Duodenal mucosa (tissue), 2 donors: ENCODE measurements at regions not wholly inside any gene's neighbourhood (a gene's known extent, or its start where the extent isn't known, plus 50 kb on each side); places are given as distances from the start of the nearest gene placed in this dataset.
"Not testable (repeated sequence)": the region's sequence is repeated elsewhere in the genome, so short reads cannot be mapped to it uniquely, and the experiment has no call there.

Source experiments
- H3K27ac ChIP-seq: one replicate; pipeline ENCODE4 v1.7.0; 2013; ENCODE audit warnings: low read depth, low read length
- H3K27me3 ChIP-seq, 2 donors: one replicate each; pipeline ENCODE4 v1.7.0; 2013; ENCODE audit warnings: low read length in 2 of 2, control low read depth in 1 of 2; ENCODE audit not compliant: insufficient read depth in 2 of 2, control insufficient read depth in 1 of 2
- H3K36me3 ChIP-seq, 2 donors: one replicate each; pipeline ENCODE4 v1.7.0; 2013; ENCODE audit warnings: low read length in 2 of 2, control low read depth in 1 of 2; ENCODE audit not compliant: insufficient read depth in 2 of 2, control insufficient read depth in 1 of 2
- H3K4me1 ChIP-seq, 2 donors: one replicate each; pipeline ENCODE4 v1.7.0; 2013; ENCODE audit warnings: low read length in 2 of 2, control low read depth in 1 of 2; ENCODE audit not compliant: insufficient read depth in 2 of 2, control insufficient read depth in 1 of 2
- H3K4me3 ChIP-seq, 2 donors: one replicate each; pipeline ENCODE4 v1.7.0; 2013; ENCODE audit warnings: low read length in 2 of 2, low read depth in 1 of 2
- H3K9ac ChIP-seq, 2 donors: one replicate each; pipeline ENCODE4 v1.7.0; 2013; ENCODE audit warnings: low read length in 2 of 2, low read depth in 1 of 2
- H3K9me3 ChIP-seq, 2 donors: one replicate each; pipeline ENCODE4 v1.7.0; 2013; ENCODE audit warnings: low read length in 2 of 2, control low read depth in 1 of 2; ENCODE audit not compliant: control insufficient read depth in 1 of 2

DNA sequence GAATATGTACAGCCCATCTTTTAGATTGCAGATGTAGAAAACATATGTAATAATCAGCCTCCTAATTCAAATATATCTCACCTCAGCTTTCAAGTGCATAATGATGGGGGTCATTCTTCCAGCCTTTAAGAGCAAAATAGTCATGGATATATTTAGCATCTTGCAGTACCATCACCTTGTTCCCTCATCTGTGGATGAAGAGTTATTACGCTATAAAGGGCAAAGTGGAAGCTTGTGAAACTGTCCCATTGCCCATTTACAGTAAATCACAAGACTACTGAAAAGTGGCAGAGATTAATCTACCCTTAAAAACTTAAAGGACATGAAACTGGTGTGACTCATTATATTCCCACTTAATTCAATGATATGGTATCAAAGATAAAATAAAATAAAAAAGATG, 979.7 kb upstream of the HS3ST1 start:
- H3K36me3 ChIP-seq = no peaks in the 10 kb centered on the region
- H3K9ac ChIP-seq = no peak overlapping the region
- no peak overlapping the region for H3K27ac ChIP-seq

DNA sequence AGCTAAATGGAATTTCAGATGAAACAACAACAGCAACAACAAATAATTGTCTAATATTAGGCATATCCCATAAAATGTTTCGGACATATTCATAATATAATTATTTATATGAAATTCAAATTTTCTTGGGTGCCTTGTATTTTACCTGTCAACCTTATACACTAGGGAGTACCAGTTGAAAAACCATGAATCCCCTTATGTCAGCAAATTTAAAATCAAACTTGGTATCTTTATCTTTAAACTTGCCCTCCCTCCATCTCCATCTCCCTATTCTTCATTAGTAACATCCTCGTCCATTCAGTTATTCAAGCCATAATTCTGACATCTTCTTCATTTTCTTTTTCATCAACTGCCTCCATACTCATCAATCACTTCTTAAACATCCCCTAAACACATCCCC, 974.5 kb upstream of the HS3ST1 start:
- no peak overlapping the region for H3K9ac ChIP-seq

More for the DNA sequence above, 979.7 kb upstream of the HS3ST1 start:
- no peak overlapping the region for H3K4me3 ChIP-seq
- no peaks in the 10 kb centered on the region for H3K9me3 ChIP-seq
- H3K27me3 ChIP-seq = no peaks in the 10 kb centered on the region
- no peaks in the 10 kb centered on the region for H3K4me1 ChIP-seq

DNA sequence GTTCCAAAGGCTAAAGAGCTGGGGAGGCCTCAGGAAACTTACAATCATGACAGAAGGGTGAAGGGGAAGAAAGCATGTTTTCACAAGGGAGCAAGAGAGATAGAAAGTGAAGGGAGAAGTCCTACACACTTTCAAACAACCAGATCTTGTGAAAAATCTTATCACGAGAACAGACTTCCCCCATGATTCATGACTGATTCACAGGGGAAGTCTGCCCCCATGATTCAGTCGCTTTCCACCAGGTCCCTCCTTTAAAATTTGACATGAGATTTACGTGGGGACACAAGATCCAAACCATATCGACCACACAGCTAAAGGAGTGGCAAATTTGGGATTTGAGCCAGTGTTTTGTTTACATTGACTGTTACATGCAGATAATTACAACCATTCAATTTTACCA, 971.1 kb upstream of the HS3ST1 start:
- Histone ChIP-seq H3K9me3 (no peaks in the 10 kb centered on the region), H3K4me1 (no peaks in the 10 kb centered on the region), H3K4me3 (no peak overlapping the region), H3K9ac (no peak overlapping the region), H3K36me3 (no peaks in the 10 kb centered on the region), H3K27me3 (no peaks in the 10 kb centered on the region), H3K27ac (no peak overlapping the region)

More for the DNA sequence above, 974.5 kb upstream of the HS3ST1 start:
- Histone ChIP-seq H3K27ac (no peak overlapping the region), H3K9me3 (no peaks in the 10 kb centered on the region), H3K4me3 (no peak overlapping the region), H3K27me3 (no peaks in the 10 kb centered on the region), H3K4me1 (no peaks in the 10 kb centered on the region), H3K36me3 (no peaks in the 10 kb centered on the region)

DNA sequence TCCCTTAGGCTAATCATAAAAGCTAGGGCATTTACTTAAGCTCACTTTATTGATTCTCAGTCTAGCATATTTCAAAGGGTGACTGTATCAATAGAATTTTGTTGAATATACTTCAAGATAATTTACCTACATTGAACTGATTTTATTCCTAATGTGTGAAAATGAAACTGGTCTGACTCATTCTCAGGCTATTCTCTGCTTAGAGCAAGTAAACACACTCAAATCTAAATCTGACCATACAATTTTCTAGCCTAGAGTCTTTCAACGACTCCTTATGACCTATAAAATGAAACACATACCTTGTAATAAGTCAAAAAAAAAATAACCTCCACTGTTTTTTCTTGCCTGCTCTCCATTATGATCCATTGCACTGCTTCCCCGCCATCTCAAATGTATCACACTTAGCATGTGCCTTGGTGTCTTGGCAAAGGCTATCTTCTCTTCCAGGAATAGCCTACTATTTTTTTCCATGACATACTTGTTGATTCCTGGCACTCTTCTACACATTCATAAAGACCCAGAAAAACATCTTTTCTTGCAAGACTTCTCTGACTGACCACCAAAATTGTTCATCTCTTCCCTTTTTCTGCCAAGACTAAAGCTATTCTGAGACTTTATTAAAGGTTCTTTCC, 965.1 kb upstream of the HS3ST1 start:
- no peak overlapping the region for H3K27ac ChIP-seq
- H3K4me3 ChIP-seq = no peak overlapping the region
- no peaks in the 10 kb centered on the region for H3K9me3 ChIP-seq
- no peaks in the 10 kb centered on the region for H3K36me3 ChIP-seq
- H3K9ac ChIP-seq = no peak overlapping the region
- H3K4me1 ChIP-seq = no peaks in the 10 kb centered on the region
- no peaks in the 10 kb centered on the region for H3K27me3 ChIP-seq

DNA sequence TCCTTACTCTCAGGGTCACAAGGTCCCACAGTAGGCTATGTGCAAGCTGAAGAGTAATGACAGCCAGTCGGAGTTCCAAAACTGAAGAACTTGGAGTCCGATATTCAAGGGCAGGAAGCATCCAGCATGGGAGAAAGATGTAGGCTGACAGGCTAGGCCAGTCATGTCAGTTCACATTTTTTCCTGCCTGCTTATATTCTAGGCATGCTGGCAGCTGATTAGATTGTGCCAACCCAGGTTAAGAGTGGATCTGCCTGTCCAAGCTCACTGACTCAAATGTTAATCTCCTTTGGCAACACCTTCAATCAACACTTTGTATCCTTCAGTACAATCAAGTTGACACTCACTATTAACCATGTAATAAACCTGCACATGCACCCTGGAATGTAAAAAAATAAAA, 960.9 kb upstream of the HS3ST1 start:
- H3K9ac ChIP-seq = no peak overlapping the region
- H3K4me3 ChIP-seq = no peak overlapping the region
- H3K36me3 ChIP-seq = no peaks in the 10 kb centered on the region
- no peak overlapping the region for H3K27ac ChIP-seq
- no peaks in the 10 kb centered on the region for H3K27me3 ChIP-seq
- H3K4me1 ChIP-seq = no peaks in the 10 kb centered on the region
- H3K9me3 ChIP-seq = peaks cover 2 to 7% of the 10 kb centered on the region in 2 donors

DNA sequence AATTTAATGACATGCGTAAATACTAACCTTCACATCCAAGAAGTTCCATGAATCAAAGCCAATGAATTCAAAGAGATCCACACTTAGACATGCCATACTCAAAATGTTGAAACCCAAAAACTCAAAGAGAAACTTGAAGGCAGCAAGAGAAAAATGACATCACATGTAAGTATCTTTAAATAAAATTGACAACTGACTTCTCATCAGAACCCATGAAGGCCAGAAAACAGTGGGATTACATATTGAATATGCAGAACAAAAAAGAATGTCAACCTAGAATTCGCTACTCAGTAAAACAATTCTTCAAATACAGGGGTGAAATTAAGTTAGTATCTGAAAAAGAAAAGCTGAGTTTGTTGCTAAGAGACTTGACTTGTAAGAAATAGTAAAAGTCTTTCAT, 953.9 kb upstream of the HS3ST1 start:
- Histone ChIP-seq H3K9ac (no peak overlapping the region), H3K4me1 (no peaks in the 10 kb centered on the region), H3K4me3 (no peak overlapping the region), H3K9me3 (peaks cover 2 to 7% of the 10 kb centered on the region in 2 donors), H3K27ac (no peak overlapping the region), H3K27me3 (no peaks in the 10 kb centered on the region), H3K36me3 (no peaks in the 10 kb centered on the region)

DNA sequence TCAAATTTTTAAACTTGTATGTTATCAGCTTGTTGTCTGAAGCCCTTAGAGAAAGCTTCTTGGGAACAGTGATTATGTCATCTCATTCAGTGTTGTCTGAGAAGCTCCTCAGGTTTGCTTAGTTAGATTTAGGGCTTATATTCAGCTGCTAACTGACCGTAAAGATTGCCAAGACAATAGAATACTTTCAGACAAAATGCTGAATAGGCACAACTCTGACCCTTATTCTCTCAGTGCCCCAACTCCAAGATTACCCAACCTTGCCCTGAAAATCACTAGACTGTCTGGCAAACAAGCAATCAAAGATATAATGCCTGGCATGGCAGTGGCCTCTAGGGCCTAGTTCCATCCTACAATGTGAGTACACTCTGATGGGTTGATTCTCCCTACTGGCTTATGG, 950.5 kb upstream of the HS3ST1 start:
- H3K27ac ChIP-seq = no peak overlapping the region
- H3K36me3 ChIP-seq = no peaks in the 10 kb centered on the region
- no peaks in the 10 kb centered on the region for H3K9me3 ChIP-seq
- H3K27me3 ChIP-seq = no peaks in the 10 kb centered on the region
- no peaks in the 10 kb centered on the region for H3K4me1 ChIP-seq
- no peak overlapping the region for H3K4me3 ChIP-seq
- H3K9ac ChIP-seq = no peak overlapping the region

DNA sequence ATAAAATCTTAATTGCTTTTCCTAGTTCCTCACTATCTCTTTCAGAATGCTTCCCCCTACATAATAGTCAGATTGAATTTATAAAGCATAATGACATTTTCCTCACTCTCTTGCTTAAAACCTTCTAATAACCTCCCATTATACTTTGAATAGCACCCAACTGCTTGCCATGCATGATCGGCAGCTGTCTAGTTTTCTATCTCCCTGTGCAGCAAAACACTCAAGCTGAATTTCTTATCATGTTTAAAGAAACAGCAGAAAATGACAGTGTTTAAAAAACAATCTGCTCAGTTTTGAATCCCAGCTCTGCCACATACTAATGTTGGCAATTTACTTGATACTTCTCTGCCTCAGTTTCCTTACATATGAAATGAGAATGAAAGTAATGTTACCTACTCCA, 947.1 kb upstream of the HS3ST1 start:
- Histone ChIP-seq H3K4me1 (no peaks in the 10 kb centered on the region), H3K27me3 (no peaks in the 10 kb centered on the region), H3K9ac (no peak overlapping the region), H3K27ac (no peak overlapping the region), H3K4me3 (no peak overlapping the region), H3K9me3 (peaks cover 0 to 4% of the 10 kb centered on the region in 2 donors), H3K36me3 (no peaks in the 10 kb centered on the region)

DNA sequence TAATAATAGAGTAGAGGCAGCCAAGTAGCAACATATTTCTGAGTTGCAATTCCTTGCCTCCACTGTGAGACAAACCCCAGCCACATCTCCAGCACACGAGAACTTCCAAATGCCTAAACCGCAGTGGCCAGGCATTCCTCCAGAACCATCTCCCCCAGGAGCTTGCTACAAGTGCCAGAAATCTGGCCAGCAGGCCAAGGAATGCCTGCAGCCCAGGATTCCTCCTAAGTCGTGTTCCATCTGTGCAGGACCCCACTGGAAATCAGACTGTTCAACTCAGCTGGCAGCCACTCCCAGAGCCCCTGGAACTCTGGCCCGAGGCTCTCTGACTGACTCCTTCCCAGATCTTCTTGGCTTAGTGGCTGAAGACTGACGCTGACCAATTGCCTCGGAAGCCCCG, 937.2 kb upstream of the HS3ST1 start:
- not testable (repeated sequence) for H3K4me3 ChIP-seq, H3K9ac ChIP-seq, H3K36me3 ChIP-seq, H3K27ac ChIP-seq, H3K4me1 ChIP-seq, H3K9me3 ChIP-seq, H3K27me3 ChIP-seq

DNA sequence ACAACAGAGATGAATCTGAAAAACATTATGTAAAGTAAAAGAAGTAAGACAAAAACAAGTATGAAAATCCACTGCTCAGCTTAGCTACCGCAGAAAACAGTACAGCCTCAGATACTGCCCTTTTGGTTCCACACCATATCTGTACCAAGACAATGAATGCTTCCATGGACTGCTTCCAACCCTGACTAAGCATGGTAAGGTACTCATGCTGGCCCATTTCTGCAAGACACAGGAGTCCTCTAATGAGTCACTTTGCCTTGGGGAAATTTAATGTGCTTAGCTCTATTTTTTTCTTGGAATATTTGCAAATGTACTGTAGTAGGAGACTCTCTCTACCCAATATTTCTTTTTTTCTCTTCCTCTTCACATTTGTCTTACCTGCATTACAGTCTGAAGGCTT, 931.7 kb upstream of the HS3ST1 start:
- H3K9me3 ChIP-seq = no peaks in the 10 kb centered on the region
- no peak overlapping the region for H3K9ac ChIP-seq
- no peaks in the 10 kb centered on the region for H3K36me3 ChIP-seq
- no peaks in the 10 kb centered on the region for H3K4me1 ChIP-seq
- no peaks in the 10 kb centered on the region for H3K27me3 ChIP-seq
- H3K4me3 ChIP-seq = no peak overlapping the region
- H3K27ac ChIP-seq = no peak overlapping the region

DNA sequence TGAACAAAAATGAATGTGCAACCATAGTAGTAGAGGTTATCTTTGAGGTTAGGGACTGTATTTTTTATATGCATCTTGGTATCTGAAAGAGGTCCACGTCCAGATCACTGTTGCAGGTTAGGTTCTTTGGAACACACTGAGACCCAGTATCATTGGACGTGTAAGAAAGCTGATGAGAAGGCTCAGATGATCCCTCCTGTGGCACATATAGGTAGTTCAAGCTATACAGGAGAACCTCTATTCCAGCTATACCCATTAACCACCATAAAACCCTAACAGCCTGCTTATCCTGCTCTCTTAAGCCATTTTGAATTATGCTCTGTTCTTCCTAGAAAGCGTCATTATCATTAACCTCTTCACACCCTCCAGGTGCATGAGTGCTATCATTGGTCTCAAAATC, 930.7 kb upstream of the HS3ST1 start:
- no peak overlapping the region for H3K4me3 ChIP-seq
- no peaks in the 10 kb centered on the region for H3K9me3 ChIP-seq
- no peak overlapping the region for H3K27ac ChIP-seq
- H3K27me3 ChIP-seq = no peaks in the 10 kb centered on the region
- no peaks in the 10 kb centered on the region for H3K36me3 ChIP-seq
- H3K4me1 ChIP-seq = no peaks in the 10 kb centered on the region
- H3K9ac ChIP-seq = no peak overlapping the region
